ENCODE measurements at regions not wholly inside any gene's neighbourhood (a gene's known extent, or its start where the extent isn't known, plus 50 kb on each side); places are given as distances from the start of the nearest gene placed in this dataset.

DNA sequence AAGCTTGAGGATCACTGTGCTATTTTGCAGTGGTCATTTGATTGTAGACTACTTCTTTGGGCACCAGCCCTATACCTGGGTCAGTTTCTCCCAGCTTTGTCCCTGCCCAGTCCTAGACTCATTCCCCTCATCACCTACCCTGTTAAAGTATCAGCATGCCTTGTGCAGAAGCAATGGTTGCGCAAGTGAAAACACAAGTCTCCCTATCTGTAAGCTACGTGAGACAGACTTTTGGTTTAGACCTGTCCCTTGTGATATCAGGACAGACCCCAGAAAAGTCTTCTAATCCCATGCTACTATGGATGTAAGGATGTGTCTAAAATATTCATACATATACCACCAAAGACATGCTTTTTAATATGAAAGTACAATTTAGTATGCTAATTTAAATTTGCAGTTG lies 88.8 kb upstream of the ATP2B1 start:
- H3K9me2 ChIP-seq (ENCODE audit: insufficient read depth, low read length), result no peaks in the 10 kb centered on the region
- no peak overlapping the region for H3K9ac ChIP-seq (ENCODE audit: low read length)
- no peaks in the 10 kb centered on the region for H3K9me3 ChIP-seq (ENCODE audit: low read length)
- no peak overlapping the region for H2AFZ ChIP-seq (ENCODE audit: low read depth, low read length)
- no peak overlapping the region for H3K4me2 ChIP-seq (ENCODE audit: low read length)
- H3K36me3 ChIP-seq (ENCODE audit: insufficient read depth, low read length), result no peaks in the 10 kb centered on the region
- H3K27me3 ChIP-seq (ENCODE audit: insufficient read depth, low read depth, low read length), result no peaks in the 10 kb centered on the region
- no peak overlapping the region for H3K27ac ChIP-seq (ENCODE audit: low read length)
- no peaks in the 10 kb centered on the region for H4K20me1 ChIP-seq (ENCODE audit: insufficient read depth)
- no peaks in the 10 kb centered on the region for H3F3A ChIP-seq (ENCODE audit: insufficient read depth, low read length, poor library complexity, severe bottlenecking)
- H3K4me3 ChIP-seq (ENCODE audit: low read length), result no peak overlapping the region
- H3K79me2 ChIP-seq (replicated peaks; ENCODE audit: insufficient read depth, low read length), result no peaks in the 10 kb centered on the region
- TF ChIP-seq SMC3 (conservative IDR thresholded peaks at IDR 0.05; ENCODE audit: poor library complexity) (no peak), POLR2AphosphoS5 (IDR thresholded peaks at IDR 0.05) (no peak), EP300 (conservative IDR thresholded peaks at IDR 0.05; ENCODE audit: poor library complexity, severe bottlenecking) (no peak), MXI1 (conservative IDR thresholded peaks at IDR 0.05; ENCODE audit: poor library complexity, severe bottlenecking) (no peak), EZH2 (IDR thresholded peaks at IDR 0.05; ENCODE audit: borderline replicate concordance, insufficient read depth, low read length, poor library complexity, severe bottlenecking) (no peak), TAF1 (IDR thresholded peaks at IDR 0.05; ENCODE audit: low read depth) (no peak), RAD21 (conservative IDR thresholded peaks at IDR 0.05) (no peak)
- TF ChIP-seq, protein P1, sequence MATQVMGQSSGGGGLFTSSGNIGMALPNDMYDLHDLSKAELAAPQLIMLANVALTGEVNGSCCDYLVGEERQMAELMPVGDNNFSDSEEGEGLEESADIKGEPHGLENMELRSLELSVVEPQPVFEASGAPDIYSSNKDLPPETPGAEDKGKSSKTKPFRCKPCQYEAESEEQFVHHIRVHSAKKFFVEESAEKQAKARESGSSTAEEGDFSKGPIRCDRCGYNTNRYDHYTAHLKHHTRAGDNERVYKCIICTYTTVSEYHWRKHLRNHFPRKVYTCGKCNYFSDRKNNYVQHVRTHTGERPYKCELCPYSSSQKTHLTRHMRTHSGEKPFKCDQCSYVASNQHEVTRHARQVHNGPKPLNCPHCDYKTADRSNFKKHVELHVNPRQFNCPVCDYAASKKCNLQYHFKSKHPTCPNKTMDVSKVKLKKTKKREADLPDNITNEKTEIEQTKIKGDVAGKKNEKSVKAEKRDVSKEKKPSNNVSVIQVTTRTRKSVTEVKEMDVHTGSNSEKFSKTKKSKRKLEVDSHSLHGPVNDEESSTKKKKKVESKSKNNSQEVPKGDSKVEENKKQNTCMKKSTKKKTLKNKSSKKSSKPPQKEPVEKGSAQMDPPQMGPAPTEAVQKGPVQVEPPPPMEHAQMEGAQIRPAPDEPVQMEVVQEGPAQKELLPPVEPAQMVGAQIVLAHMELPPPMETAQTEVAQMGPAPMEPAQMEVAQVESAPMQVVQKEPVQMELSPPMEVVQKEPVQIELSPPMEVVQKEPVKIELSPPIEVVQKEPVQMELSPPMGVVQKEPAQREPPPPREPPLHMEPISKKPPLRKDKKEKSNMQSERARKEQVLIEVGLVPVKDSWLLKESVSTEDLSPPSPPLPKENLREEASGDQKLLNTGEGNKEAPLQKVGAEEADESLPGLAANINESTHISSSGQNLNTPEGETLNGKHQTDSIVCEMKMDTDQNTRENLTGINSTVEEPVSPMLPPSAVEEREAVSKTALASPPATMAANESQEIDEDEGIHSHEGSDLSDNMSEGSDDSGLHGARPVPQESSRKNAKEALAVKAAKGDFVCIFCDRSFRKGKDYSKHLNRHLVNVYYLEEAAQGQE (IDR thresholded peaks at IDR 0.05; ENCODE audit: borderline replicate concordance), result no peak
- TF ChIP-seq, protein P2, sequence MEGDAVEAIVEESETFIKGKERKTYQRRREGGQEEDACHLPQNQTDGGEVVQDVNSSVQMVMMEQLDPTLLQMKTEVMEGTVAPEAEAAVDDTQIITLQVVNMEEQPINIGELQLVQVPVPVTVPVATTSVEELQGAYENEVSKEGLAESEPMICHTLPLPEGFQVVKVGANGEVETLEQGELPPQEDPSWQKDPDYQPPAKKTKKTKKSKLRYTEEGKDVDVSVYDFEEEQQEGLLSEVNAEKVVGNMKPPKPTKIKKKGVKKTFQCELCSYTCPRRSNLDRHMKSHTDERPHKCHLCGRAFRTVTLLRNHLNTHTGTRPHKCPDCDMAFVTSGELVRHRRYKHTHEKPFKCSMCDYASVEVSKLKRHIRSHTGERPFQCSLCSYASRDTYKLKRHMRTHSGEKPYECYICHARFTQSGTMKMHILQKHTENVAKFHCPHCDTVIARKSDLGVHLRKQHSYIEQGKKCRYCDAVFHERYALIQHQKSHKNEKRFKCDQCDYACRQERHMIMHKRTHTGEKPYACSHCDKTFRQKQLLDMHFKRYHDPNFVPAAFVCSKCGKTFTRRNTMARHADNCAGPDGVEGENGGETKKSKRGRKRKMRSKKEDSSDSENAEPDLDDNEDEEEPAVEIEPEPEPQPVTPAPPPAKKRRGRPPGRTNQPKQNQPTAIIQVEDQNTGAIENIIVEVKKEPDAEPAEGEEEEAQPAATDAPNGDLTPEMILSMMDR (IDR thresholded peaks at IDR 0.05; ENCODE audit: poor library complexity, severe bottlenecking), result no peak

DNA sequence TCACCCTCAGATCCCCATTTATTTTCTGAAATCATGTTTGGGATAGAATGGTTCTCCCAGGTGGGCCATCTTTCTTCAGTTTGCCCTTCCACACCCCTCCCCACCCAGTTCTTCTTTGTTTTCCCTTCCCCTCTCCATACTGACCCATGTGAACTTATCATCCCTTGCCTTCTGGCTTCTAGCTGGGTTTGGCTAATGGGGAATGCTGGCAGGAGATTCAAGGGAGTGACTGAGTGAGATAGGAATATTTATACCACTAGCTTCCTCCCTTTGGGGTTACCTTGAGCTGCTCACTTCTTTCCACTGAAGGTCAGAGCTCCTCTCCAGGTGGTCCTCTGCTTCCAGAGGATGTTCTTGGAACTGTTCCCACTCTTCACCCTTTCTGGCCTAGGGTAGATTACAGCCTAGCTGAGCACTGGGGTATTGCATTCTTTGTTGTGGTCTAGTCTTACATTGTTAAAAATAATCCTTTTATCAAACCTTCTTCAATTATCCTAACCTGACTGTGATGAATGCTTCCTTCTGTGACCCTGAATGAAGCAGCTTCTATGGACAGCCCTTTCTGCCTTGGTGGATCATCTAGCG lies 88.3 kb upstream of the ATP2B1 start:
- Histone ChIP-seq H3K9me2 (ENCODE audit: insufficient read depth, low read length) (no peaks in the 10 kb centered on the region), H3K27me3 (ENCODE audit: insufficient read depth, low read depth, low read length) (no peaks in the 10 kb centered on the region), H3K9ac (ENCODE audit: low read length) (no peak overlapping the region), H3K9me3 (ENCODE audit: low read length) (no peaks in the 10 kb centered on the region), H3K4me3 (ENCODE audit: low read length) (no peak overlapping the region), H2AFZ (ENCODE audit: low read depth, low read length) (no peak overlapping the region), H3K27ac (ENCODE audit: low read length) (no peak overlapping the region), H3K79me2 (replicated peaks; ENCODE audit: insufficient read depth, low read length) (no peaks in the 10 kb centered on the region), H4K20me1 (ENCODE audit: insufficient read depth) (no peaks in the 10 kb centered on the region), H3F3A (ENCODE audit: insufficient read depth, low read length, poor library complexity, severe bottlenecking) (no peaks in the 10 kb centered on the region), H3K36me3 (ENCODE audit: insufficient read depth, low read length) (no peaks in the 10 kb centered on the region), H3K4me2 (ENCODE audit: low read length) (no peak overlapping the region)
- TF ChIP-seq, protein P2 (IDR thresholded peaks at IDR 0.05; ENCODE audit: poor library complexity, severe bottlenecking), result no peak
- TF ChIP-seq EZH2 (IDR thresholded peaks at IDR 0.05; ENCODE audit: borderline replicate concordance, insufficient read depth, low read length, poor library complexity, severe bottlenecking), result no peak
- no peak for TF ChIP-seq TAF1 (IDR thresholded peaks at IDR 0.05; ENCODE audit: low read depth)
- TF ChIP-seq, protein P1 (IDR thresholded peaks at IDR 0.05; ENCODE audit: borderline replicate concordance), result no peak
- no peak for TF ChIP-seq MXI1 (conservative IDR thresholded peaks at IDR 0.05; ENCODE audit: poor library complexity, severe bottlenecking)
- no peak for TF ChIP-seq POLR2AphosphoS5 (IDR thresholded peaks at IDR 0.05)

Data from neural cell (in vitro differentiated cells).